ENCODE measurements at regions not wholly inside any gene's neighbourhood (a gene's known extent, or its start where the extent isn't known, plus 50 kb on each side); places are given as distances from the start of the nearest gene placed in this dataset.

DNA sequence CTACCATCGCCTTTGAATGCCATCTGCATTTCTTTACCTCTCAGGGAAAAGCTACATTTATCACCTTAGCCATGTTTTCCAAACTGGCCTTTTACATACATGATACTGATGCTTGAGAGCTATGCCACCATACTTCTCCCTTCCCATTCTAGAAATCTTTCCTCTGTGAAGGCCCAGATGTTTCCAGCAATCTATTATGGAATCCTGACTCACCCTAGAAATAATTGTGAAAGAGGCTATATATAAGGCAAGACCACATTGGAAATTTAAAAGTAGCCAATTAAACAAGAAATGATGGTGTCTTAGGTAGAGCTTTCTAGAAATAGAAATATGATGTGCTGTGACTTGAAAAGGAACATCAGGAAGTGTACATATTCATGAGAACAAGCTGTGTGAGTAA, 389.7 kb downstream of the INHBA start:
- H3K9me3 ChIP-seq (ENCODE audit: control insufficient read depth, low read depth, low read length), result no peaks in the 10 kb centered on the region
- no peak overlapping the region for H2AK5ac ChIP-seq (ENCODE audit: insufficient read length, low read length)
- H2BK5ac ChIP-seq (ENCODE audit: insufficient read length, low read length), result no peak overlapping the region
- H3K18ac ChIP-seq (ENCODE audit: insufficient read length, low read depth, low read length), result no peak overlapping the region
- no peak overlapping the region for H3K14ac ChIP-seq (ENCODE audit: insufficient read depth, low read length)
- H4K20me1 ChIP-seq (ENCODE audit: control insufficient read depth, insufficient read depth, insufficient read length), result no peaks in the 10 kb centered on the region
- Mint-ChIP-seq H3K4me1 (peaks cover 10% of the 10 kb centered on the region in 2 experiments), H3K9me3 (peaks cover under 1 to 2% of the 10 kb centered on the region in 2 experiments; a peak in 1 of 5 replicates), H3K27ac (no peak overlapping the region), H3K4me3 (no peak overlapping the region), H3K27me3 (ENCODE audit: low read depth) (no peaks in the 10 kb centered on the region), H3K36me3 (ENCODE audit: insufficient read depth in 1 of 3, low read depth in 3 of 3) (0 out of 7 replicates have a peak, but pooled peaks cover 0 to under 1% (median 0%) of the 10 kb centered on the region in 3 experiments)
- H2BK120ac ChIP-seq (ENCODE audit: low read depth, low read length, poor library complexity, severe bottlenecking), result no peak overlapping the region
- H4K91ac ChIP-seq (ENCODE audit: insufficient read length, low read depth, low read length), result no peak overlapping the region
- no peak overlapping the region for H2BK15ac ChIP-seq (ENCODE audit: low read depth, low read length)
- H4K8ac ChIP-seq (replicated peaks; ENCODE audit: insufficient read length, low read depth, low read length), result no peak overlapping the region
- no peaks in the 10 kb centered on the region for H3K79me1 ChIP-seq (ENCODE audit: insufficient read depth, low read depth, low read length, poor library complexity, severe bottlenecking)
- H3K23me2 ChIP-seq (ENCODE audit: insufficient read length, low read depth, low read length, poor library complexity, severe bottlenecking), result no peaks in the 10 kb centered on the region
- H3K4me1 ChIP-seq (ENCODE audit: insufficient read depth, low read length), result no peaks in the 10 kb centered on the region
- H3T11ph ChIP-seq (ENCODE audit: low read length), result no peak overlapping the region
- H4K5ac ChIP-seq (ENCODE audit: insufficient read length, low read depth, low read length), result no peak overlapping the region
- no peak overlapping the region for H3K4ac ChIP-seq (ENCODE audit: low read depth, low read length)
- H2BK12ac ChIP-seq (ENCODE audit: insufficient read length, low read depth, low read length), result no peak overlapping the region
- DNase-seq, result no peak
- H3K27me3 ChIP-seq (ENCODE audit: insufficient read depth, low read length), result no peaks in the 10 kb centered on the region
- H3K56ac ChIP-seq (ENCODE audit: insufficient read length, low read depth, low read length), result no peak overlapping the region
- no peak overlapping the region for H2BK20ac ChIP-seq (ENCODE audit: low read depth, low read length, poor library complexity, severe bottlenecking)
- H3K9ac ChIP-seq (ENCODE audit: extremely low read depth, insufficient read length, low read length), result no peak overlapping the region
- no CpG with 5 or more reads among the region's 1 CpG for WGBS (ENCODE audit: extremely low coverage, insufficient read length, low lambda C conversion rate)
- TF ChIP-seq, protein P1, sequence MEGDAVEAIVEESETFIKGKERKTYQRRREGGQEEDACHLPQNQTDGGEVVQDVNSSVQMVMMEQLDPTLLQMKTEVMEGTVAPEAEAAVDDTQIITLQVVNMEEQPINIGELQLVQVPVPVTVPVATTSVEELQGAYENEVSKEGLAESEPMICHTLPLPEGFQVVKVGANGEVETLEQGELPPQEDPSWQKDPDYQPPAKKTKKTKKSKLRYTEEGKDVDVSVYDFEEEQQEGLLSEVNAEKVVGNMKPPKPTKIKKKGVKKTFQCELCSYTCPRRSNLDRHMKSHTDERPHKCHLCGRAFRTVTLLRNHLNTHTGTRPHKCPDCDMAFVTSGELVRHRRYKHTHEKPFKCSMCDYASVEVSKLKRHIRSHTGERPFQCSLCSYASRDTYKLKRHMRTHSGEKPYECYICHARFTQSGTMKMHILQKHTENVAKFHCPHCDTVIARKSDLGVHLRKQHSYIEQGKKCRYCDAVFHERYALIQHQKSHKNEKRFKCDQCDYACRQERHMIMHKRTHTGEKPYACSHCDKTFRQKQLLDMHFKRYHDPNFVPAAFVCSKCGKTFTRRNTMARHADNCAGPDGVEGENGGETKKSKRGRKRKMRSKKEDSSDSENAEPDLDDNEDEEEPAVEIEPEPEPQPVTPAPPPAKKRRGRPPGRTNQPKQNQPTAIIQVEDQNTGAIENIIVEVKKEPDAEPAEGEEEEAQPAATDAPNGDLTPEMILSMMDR (conservative IDR thresholded peaks at IDR 0.05), result no peak
- no peak overlapping the region for H3K27ac ChIP-seq (ENCODE audit: insufficient read length, low read depth, low read length)
- H2AFZ ChIP-seq (ENCODE audit: low read length), result no peak overlapping the region
- no peak overlapping the region for H3K23ac ChIP-seq (ENCODE audit: insufficient read length, low read depth, low read length)
- H3K79me2 ChIP-seq (ENCODE audit: insufficient read depth, low read length), result no peaks in the 10 kb centered on the region
- no peak overlapping the region for H3K4me2 ChIP-seq (ENCODE audit: insufficient read depth, insufficient read length, low read length)

All from H9 (cell line).